Esophagus squamous epithelium (tissue), 5 donors: ENCODE measurements at regions not wholly inside any gene's neighbourhood (a gene's known extent, or its start where the extent isn't known, plus 50 kb on each side); places are given as distances from the start of the nearest gene placed in this dataset.

Experiments
- DNase-seq: peaks from one replicate; lab custom pipeline; 2025; lab: John Stamatoyannopoulos, UW
- H3K27ac ChIP-seq, 4 donors: fragments of 200-600 bp; sonication (generic); one replicate each; pipeline ENCODE4 v1.5.1; 2016 to 2019; ENCODE audit warnings: mild to moderate bottlenecking in 1 of 4
- H3K27me3 ChIP-seq, 4 donors: fragments of 200-600 bp; sonication (generic); 1 replicate in 3 of 4; 2 replicates in 1 of 4; pipeline versions ENCODE4 v1.5.1 to v1.6.0; 2017 to 2021; ENCODE audit warnings: antibody characterized with exemption in 1 of 4
- H3K36me3 ChIP-seq, 3 donors: fragments of 200-600 bp; sonication (generic); one replicate each; pipeline ENCODE4 v1.5.1; 2016 to 2019
- H3K4me1 ChIP-seq, 3 donors: fragments of 200-600 bp; sonication (generic); one replicate each; pipeline ENCODE4 v1.5.1; 2017 to 2019
- H3K4me3 ChIP-seq, 4 donors: fragments of 200-600 bp; sonication (generic); 1 replicate in 3 of 4; 2 replicates in 1 of 4; pipeline ENCODE4 v1.5.1; 2016 to 2019; ENCODE audit warnings: mild to moderate bottlenecking in 2 of 4, moderate library complexity in 1 of 4
- H3K9me3 ChIP-seq, 3 donors: fragments of 200-600 bp; sonication (generic); one replicate each; pipeline ENCODE4 v1.5.1; 2016 to 2019
- CTCF ChIP-seq, 6 experiments: fragments of 450-650 bp in 4 of 6; fragments of 200-600 bp in 2 of 6; sonication (generic) in 2 of 6; IDR thresholded peaks; one replicate each; pipeline ENCODE4 v1.5.1; 2016 to 2019; ENCODE audit warnings: antibody characterized with exemption in 6 of 6, mild to moderate bottlenecking in 4 of 6, moderate library complexity in 4 of 6
- POLR2A ChIP-seq, 4 donors: fragments of 450-650 bp; IDR thresholded peaks; one replicate each; pipeline ENCODE4 v1.6.1; 2017; ENCODE audit warnings: antibody characterized with exemption in 4 of 4, mild to moderate bottlenecking in 4 of 4, moderate library complexity in 3 of 4
- WGBS, 2 donors: methylation state at CpG; one replicate each; pipeline ENCODE4 v1.1.5; 2018; 5-methylcytosine and 5-hydroxymethylcytosine counted together
- intact Hi-C: fragments of 100-400 bp; cut with DNase I; formaldehyde crosslinking; loops from one replicate; pipeline ENCODE4 v1.15.0; 2022
- donor health status: DM: yes; HTN: yes; CAD: no.

GRCh38 chr7:81492910-81493309 lies 276.9 kb downstream of the HGF start:
- Histone ChIP-seq H3K4me3 (no peak overlapping the region), H3K4me1 (no peaks in the 10 kb centered on the region), H3K27me3 (no peaks in the 10 kb centered on the region), H3K27ac (no peak overlapping the region), H3K36me3 (no peaks in the 10 kb centered on the region), H3K9me3 (no peaks in the 10 kb centered on the region)
- TF ChIP-seq POLR2A (IDR thresholded peaks at IDR 0.05) (no peak), CTCF (IDR thresholded peaks at IDR 0.05) (no peak)
- 77 to 84% methylated on average over 1 of the region's 1 CpG for WGBS, 2 donors
- no peak for DNase-seq
- intact Hi-C loops, result no loop called here

DNA sequence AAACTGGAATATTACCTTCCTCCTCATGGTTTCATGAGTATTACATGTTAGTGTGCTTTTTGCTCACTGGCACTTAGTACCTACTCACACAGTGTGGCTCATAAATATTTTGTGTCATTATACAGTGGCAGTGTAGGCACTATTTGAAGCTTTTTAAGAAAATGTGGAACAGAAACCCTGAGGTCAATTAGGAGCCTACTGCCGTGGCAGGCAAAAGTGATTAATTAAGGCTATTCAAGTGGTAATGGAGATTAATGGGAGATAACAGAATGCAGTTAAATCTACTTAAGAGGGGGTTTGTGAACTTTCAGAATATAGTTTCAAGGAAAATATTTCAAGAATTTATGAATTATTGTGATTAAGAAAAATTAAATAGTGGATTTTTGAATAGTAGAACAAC lies 277.6 kb downstream of the HGF start:
- intact Hi-C loops, result no loop called here
- Histone ChIP-seq H3K27me3 (no peaks in the 10 kb centered on the region), H3K9me3 (no peaks in the 10 kb centered on the region), H3K36me3 (no peaks in the 10 kb centered on the region), H3K27ac (no peak overlapping the region), H3K4me3 (no peak overlapping the region), H3K4me1 (no peaks in the 10 kb centered on the region)
- TF ChIP-seq POLR2A (IDR thresholded peaks at IDR 0.05) (no peak), CTCF (IDR thresholded peaks at IDR 0.05) (no peak)
- no peak for DNase-seq
- 38 to 52% methylated on average over 1 of the region's 1 CpG for WGBS, 2 donors

DNA sequence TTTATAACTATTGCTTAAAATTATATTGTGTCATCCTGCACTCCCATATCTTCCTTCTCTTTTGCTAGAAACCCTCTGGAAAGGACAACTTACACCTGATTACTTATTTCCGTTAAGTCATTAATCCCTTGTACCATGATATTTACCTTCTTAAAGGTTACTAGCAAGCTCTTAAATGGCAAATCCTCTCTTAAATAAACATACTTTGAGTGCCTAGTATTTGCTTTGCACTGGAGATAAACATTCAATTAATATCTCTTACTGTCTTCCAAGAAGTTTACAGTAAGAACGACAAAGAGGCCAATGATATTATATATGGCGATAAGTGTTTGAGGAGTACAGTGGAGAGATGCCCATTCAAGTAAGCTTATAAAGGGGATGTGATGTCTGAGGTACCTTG lies 278.3 kb downstream of the HGF start:
- TF ChIP-seq CTCF (IDR thresholded peaks at IDR 0.05), result no peak
- no peak for TF ChIP-seq POLR2A (IDR thresholded peaks at IDR 0.05)
- whole genome bisulfite sequencing, 2 donors, result 71 to 72% methylated on average over 3 of the region's 3 CpGs
- Histone ChIP-seq H3K9me3 (no peaks in the 10 kb centered on the region), H3K27ac (no peak overlapping the region), H3K36me3 (no peaks in the 10 kb centered on the region), H3K4me1 (no peaks in the 10 kb centered on the region), H3K27me3 (no peaks in the 10 kb centered on the region), H3K4me3 (no peak overlapping the region)
- intact Hi-C loops, result no loop called here
- DNase-seq, result no peak

- intact Hi-C loops, result no loop called here
- Histone ChIP-seq H3K27me3 (no peaks in the 10 kb centered on the region), H3K9me3 (no peaks in the 10 kb centered on the region), H3K4me3 (no peak overlapping the region), H3K4me1 (peaks cover 0 to 11% (median 2%) of the 10 kb centered on the region in 3 donors), H3K36me3 (no peaks in the 10 kb centered on the region), H3K27ac (no peak overlapping the region)
- 45 to 54% methylated on average over 2 of the region's 2 CpGs for WGBS, 2 donors
- no peak for DNase-seq
- no peak for TF ChIP-seq POLR2A (IDR thresholded peaks at IDR 0.05)
- no peak for TF ChIP-seq CTCF (IDR thresholded peaks at IDR 0.05)
Measured at GRCh38 chr7:81488210-81488609, 281.6 kb downstream of the HGF start.

- H3K9me3 ChIP-seq, result no peaks in the 10 kb centered on the region
- no peak overlapping the region for H3K27ac ChIP-seq
- H3K4me3 ChIP-seq, result no peak overlapping the region
- no peak for TF ChIP-seq POLR2A (IDR thresholded peaks at IDR 0.05)
- TF ChIP-seq CTCF (IDR thresholded peaks at IDR 0.05), result no peak
- intact Hi-C loops, result no loop called here
- DNase-seq, result no peak
- H3K36me3 ChIP-seq, result no peaks in the 10 kb centered on the region
- H3K4me1 ChIP-seq, result peaks cover 0 to 15% (median 2%) of the 10 kb centered on the region in 3 donors
- no peaks in the 10 kb centered on the region for H3K27me3 ChIP-seq
- WGBS, 2 donors, result 71 to 76% methylated on average over 6 of the region's 6 CpGs
Measured at GRCh38 chr7:81487516-81487915, 282.3 kb downstream of the HGF start.
